ENCODE measurements at regions not wholly inside any gene's neighbourhood (a gene's known extent, or its start where the extent isn't known, plus 50 kb on each side); places are given as distances from the start of the nearest gene placed in this dataset.
A peak's percentile ranks its signal among the peaks of the same experiment; 100 is the strongest.
"Not testable (repeated sequence)": the region's sequence is repeated elsewhere in the genome, so short reads cannot be mapped to it uniquely, and the experiment has no call there.

GRCh38 chr3:140859592-140860336 is 81.9 kb upstream of the SLC25A36 start:
- no peak for DNase-seq (ENCODE audit: low read depth in 4 of 4, low spot score in 3 of 4)

- peak; percentile 43 to 61 (median 55) for DNase-seq (ENCODE audit: low read depth in 4 of 4, low spot score in 3 of 4)
These were observed 78.0 kb upstream of the SLC25A36 start for GRCh38 chr3:140863580-140864009.

- DNase-seq (ENCODE audit: low read depth in 4 of 4, low spot score in 3 of 4): no peak
These were observed 71.3 kb upstream of the SLC25A36 start for GRCh38 chr3:140870351-140870750.

GRCh38 chr3:140871022-140871421 is 70.6 kb upstream of the SLC25A36 start:
- DNase-seq (ENCODE audit: low read depth in 4 of 4, low spot score in 3 of 4): no peak

- DNase-seq (ENCODE audit: low read depth in 4 of 4, low spot score in 3 of 4): not testable (repeated sequence)
These were observed 69.5 kb upstream of the SLC25A36 start for GRCh38 chr3:140872165-140872564.

GRCh38 chr3:140883428-140884040 is 58.1 kb upstream of the SLC25A36 start:
- DNase-seq (ENCODE audit: low read depth in 4 of 4, low spot score in 3 of 4): no peak

GRCh38 chr3:140885697-140886096 is 55.9 kb upstream of the SLC25A36 start:
- not testable (repeated sequence) for DNase-seq (ENCODE audit: low read depth in 4 of 4, low spot score in 3 of 4)
